Hepatocyte (in vitro differentiated cells): ENCODE measurements at regions not wholly inside any gene's neighbourhood (a gene's known extent, or its start where the extent isn't known, plus 50 kb on each side); places are given as distances from the start of the nearest gene placed in this dataset.

Experiments
- DNase-seq: peaks from one replicate; pipeline ENCODE4 v3.0.0-alpha.2; 2016; ENCODE audit warnings: low spot score
- H2AFZ ChIP-seq: fragments of 200-600 bp; sonication (generic); 2 replicates; pipeline ENCODE4 v1.6.0; 2016; ENCODE audit warnings: antibody characterized with exemption, mild to moderate bottlenecking
- H3K27ac ChIP-seq: fragments of 200-600 bp; sonication (generic); 2 replicates; pipeline ENCODE4 v1.5.1; 2016; ENCODE audit warnings: mild to moderate bottlenecking
- H3K27me3 ChIP-seq: fragments of 200-600 bp; sonication (generic); 2 replicates; pipeline ENCODE4 v1.6.1; 2016
- H3K36me3 ChIP-seq: fragments of 200-600 bp; sonication (generic); replicated peaks from 2 replicates; pipeline ENCODE4 v1.5.1; 2016; ENCODE audit warnings: low read depth; ENCODE audit not compliant: insufficient read depth
- H3K4me1 ChIP-seq: fragments of 200-600 bp; sonication (generic); 2 replicates; pipeline ENCODE4 v1.5.1; 2016; ENCODE audit warnings: mild to moderate bottlenecking, moderate library complexity; ENCODE audit not compliant: insufficient read depth
- H3K4me2 ChIP-seq: fragments of 200-600 bp; sonication (generic); 2 replicates; pipeline ENCODE4 v1.6.0; 2016
- H3K4me3 ChIP-seq: fragments of 200-600 bp; sonication (generic); 2 replicates; pipeline ENCODE4 v1.5.1; 2016; ENCODE audit warnings: mild to moderate bottlenecking
- H3K79me2 ChIP-seq: fragments of 200-600 bp; sonication (generic); 2 replicates; pipeline ENCODE4 v1.6.0; 2017; ENCODE audit warnings: mild to moderate bottlenecking
- H3K9me2 ChIP-seq: fragments of 200-600 bp; sonication (generic); replicated peaks from 2 replicates; pipeline ENCODE4 v1.6.0; 2017; ENCODE audit warnings: mild to moderate bottlenecking; ENCODE audit not compliant: insufficient read depth
- H3K9me3 ChIP-seq: fragments of 200-600 bp; sonication (generic); 2 replicates; pipeline ENCODE4 v1.5.1; 2016; ENCODE audit warnings: low read depth, mild to moderate bottlenecking
- H4K20me1 ChIP-seq: fragments of 200-600 bp; sonication (generic); 2 replicates; pipeline ENCODE4 v1.6.0; 2016; ENCODE audit warnings: mild to moderate bottlenecking; ENCODE audit not compliant: insufficient read depth, poor library complexity, severe bottlenecking
- EZH2 ChIP-seq: fragments of 200-600 bp; sonication (generic); IDR thresholded peaks from 2 replicates; pipeline ENCODE4 v1.6.1; 2016; ENCODE audit warnings: antibody characterized with exemption, mild to moderate bottlenecking, borderline replicate concordance
- EZH2phosphoT487 ChIP-seq: fragments of 200-600 bp; sonication (generic); IDR thresholded peaks from one replicate; pipeline ENCODE4 v1.6.1; 2018; ENCODE audit warnings: antibody characterized with exemption, mild to moderate bottlenecking, low read depth, moderate library complexity; ENCODE audit not compliant: unreplicated experiment, severe bottlenecking
- WGBS: methylation state at CpG from one replicate; pipeline ENCODE4 v1.1.6; 2016; ENCODE audit warnings: low lambda C conversion rate; ENCODE audit errors: missing lambda C conversion rate; 5-methylcytosine and 5-hydroxymethylcytosine counted together
- TF ChIP-seq, protein P1 (sequence below): fragments of 200-600 bp; sonication (generic); IDR thresholded peaks from 2 replicates; pipeline ENCODE4 v1.5.1; 2016; ENCODE audit warnings: antibody characterized with exemption, mild to moderate bottlenecking; ENCODE audit not compliant: poor library complexity

- Histone ChIP-seq H3K4me3 (no peak overlapping the region), H3K27ac (no peak overlapping the region), H3K79me2 (no peaks in the 10 kb centered on the region), H3K9me3 (no peaks in the 10 kb centered on the region), H3K36me3 (no peaks in the 10 kb centered on the region), H3K4me2 (no peak overlapping the region), H4K20me1 (no peaks in the 10 kb centered on the region), H2AFZ (no peak overlapping the region), H3K9me2 (no peaks in the 10 kb centered on the region), H3K27me3 (no peaks in the 10 kb centered on the region), H3K4me1 (peaks cover 4% of the 10 kb centered on the region)
- TF ChIP-seq, protein P1, sequence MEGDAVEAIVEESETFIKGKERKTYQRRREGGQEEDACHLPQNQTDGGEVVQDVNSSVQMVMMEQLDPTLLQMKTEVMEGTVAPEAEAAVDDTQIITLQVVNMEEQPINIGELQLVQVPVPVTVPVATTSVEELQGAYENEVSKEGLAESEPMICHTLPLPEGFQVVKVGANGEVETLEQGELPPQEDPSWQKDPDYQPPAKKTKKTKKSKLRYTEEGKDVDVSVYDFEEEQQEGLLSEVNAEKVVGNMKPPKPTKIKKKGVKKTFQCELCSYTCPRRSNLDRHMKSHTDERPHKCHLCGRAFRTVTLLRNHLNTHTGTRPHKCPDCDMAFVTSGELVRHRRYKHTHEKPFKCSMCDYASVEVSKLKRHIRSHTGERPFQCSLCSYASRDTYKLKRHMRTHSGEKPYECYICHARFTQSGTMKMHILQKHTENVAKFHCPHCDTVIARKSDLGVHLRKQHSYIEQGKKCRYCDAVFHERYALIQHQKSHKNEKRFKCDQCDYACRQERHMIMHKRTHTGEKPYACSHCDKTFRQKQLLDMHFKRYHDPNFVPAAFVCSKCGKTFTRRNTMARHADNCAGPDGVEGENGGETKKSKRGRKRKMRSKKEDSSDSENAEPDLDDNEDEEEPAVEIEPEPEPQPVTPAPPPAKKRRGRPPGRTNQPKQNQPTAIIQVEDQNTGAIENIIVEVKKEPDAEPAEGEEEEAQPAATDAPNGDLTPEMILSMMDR = no peak
- TF ChIP-seq EZH2 (no peak), EZH2phosphoT487 (no peak)
- 95% methylated on average over 2 of the region's 2 CpGs for WGBS
- DNase-seq = no peak
Observed at GRCh38 chr7:109503421-109503820, 933.7 kb downstream of the DNAJB9 start.

GRCh38 chr7:109522585-109522984 lies 952.9 kb downstream of the DNAJB9 start:
- H3K9me3 ChIP-seq = no peaks in the 10 kb centered on the region
- H3K4me1 ChIP-seq = no peaks in the 10 kb centered on the region
- no peak overlapping the region for H3K4me3 ChIP-seq
- no peaks in the 10 kb centered on the region for H4K20me1 ChIP-seq
- H3K36me3 ChIP-seq = no peaks in the 10 kb centered on the region
- no peaks in the 10 kb centered on the region for H3K79me2 ChIP-seq
- DNase-seq = no peak
- 82% methylated on average over 4 of the region's 4 CpGs for WGBS
- H3K4me2 ChIP-seq = no peak overlapping the region
- TF ChIP-seq EZH2phosphoT487 (no peak), EZH2 (no peak)
- TF ChIP-seq, protein P1 = no peak
- H3K9me2 ChIP-seq = no peaks in the 10 kb centered on the region
- H3K27me3 ChIP-seq = no peaks in the 10 kb centered on the region
- no peak overlapping the region for H3K27ac ChIP-seq
- no peak overlapping the region for H2AFZ ChIP-seq

DNA sequence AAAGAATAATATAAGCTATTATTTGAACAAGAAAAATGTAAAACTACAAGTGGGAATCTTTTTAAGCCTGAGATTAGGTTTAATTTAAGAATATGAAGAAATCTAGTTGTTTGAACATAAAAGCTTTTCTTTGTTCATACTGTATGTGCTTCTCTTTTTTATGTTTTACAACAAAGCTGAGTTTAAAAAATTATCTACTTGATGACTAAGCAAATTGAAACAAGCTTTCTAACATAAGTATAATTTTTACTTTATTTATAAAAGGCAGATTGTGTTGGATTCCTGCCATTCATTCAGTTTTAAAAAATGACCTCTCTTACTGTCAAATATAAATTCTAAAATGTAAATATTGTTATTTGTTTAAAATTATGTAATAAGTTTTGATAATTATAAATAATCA lies 958.2 kb downstream of the DNAJB9 start:
- DNase-seq = no peak
- H3K27me3 ChIP-seq = no peaks in the 10 kb centered on the region
- H3K36me3 ChIP-seq = no peaks in the 10 kb centered on the region

GRCh38 chr7:109529712-109530111 lies 960.0 kb downstream of the DNAJB9 start:
- WGBS = 94% methylated on average over 4 of the region's 4 CpGs
- Histone ChIP-seq H3K79me2 (no peaks in the 10 kb centered on the region), H3K4me2 (no peak overlapping the region), H3K9me3 (no peaks in the 10 kb centered on the region), H3K4me1 (no peaks in the 10 kb centered on the region), H3K27ac (no peak overlapping the region), H3K4me3 (no peak overlapping the region), H3K9me2 (no peaks in the 10 kb centered on the region), H4K20me1 (no peaks in the 10 kb centered on the region), H2AFZ (no peak overlapping the region), H3K36me3 (no peaks in the 10 kb centered on the region), H3K27me3 (no peaks in the 10 kb centered on the region)
- TF ChIP-seq EZH2phosphoT487 = no peak
- no peak for TF ChIP-seq EZH2
- TF ChIP-seq, protein P1 = no peak
- DNase-seq = no peak

More for the DNA sequence above, 958.2 kb downstream of the DNAJB9 start:
- Histone ChIP-seq H3K9me2 (no peaks in the 10 kb centered on the region), H3K79me2 (no peaks in the 10 kb centered on the region), H3K27ac (no peak overlapping the region), H3K4me3 (no peak overlapping the region), H3K4me2 (no peak overlapping the region), H4K20me1 (no peaks in the 10 kb centered on the region), H2AFZ (no peak overlapping the region), H3K4me1 (no peaks in the 10 kb centered on the region), H3K9me3 (no peaks in the 10 kb centered on the region)
- TF ChIP-seq EZH2 (no peak), EZH2phosphoT487 (no peak)
- TF ChIP-seq, protein P1 = no peak
